ENCODE measurements at regions not wholly inside any gene's neighbourhood (a gene's known extent, or its start where the extent isn't known, plus 50 kb on each side); places are given as distances from the start of the nearest gene placed in this dataset.
"Not testable (repeated sequence)": the region's sequence is repeated elsewhere in the genome, so short reads cannot be mapped to it uniquely, and the experiment has no call there.

DNA sequence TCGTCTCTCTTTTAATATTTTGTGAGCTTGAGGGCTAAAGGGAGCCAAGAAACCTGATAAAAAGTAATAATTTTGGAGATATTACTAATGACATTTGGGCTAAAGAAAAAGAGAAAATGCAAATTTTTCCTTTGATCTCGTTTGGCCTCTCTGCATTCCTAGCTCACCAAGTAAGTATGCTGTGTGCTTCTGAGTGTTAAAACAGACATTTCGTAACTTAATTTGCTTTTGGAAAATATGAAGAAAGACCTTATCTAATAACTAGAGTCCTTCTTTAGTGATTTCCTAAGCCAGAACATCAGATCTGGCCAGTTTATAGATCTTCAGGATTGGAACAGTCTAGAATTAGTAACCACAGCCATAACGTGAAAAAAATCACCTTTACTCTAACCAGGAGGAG lies 872.9 kb upstream of the SLC35B3 start:
- no peak for DNase-seq
- no peaks in the 10 kb centered on the region for H3K4me1 Mint-ChIP-seq (ENCODE audit: low read depth, unreplicated experiment)
- TF ChIP-seq CTCF (IDR thresholded peaks at IDR 0.05; ENCODE audit: unreplicated experiment) = no peak
- CTCF ChIA-PET = no interaction called here
- no peaks in the 10 kb centered on the region for H3K36me3 Mint-ChIP-seq (ENCODE audit: insufficient read depth, unreplicated experiment)
- H3K27ac Mint-ChIP-seq (ENCODE audit: unreplicated experiment) = no peak overlapping the region
- no TSS peak for BruUV-seq (replicated peaks)
- intact Hi-C loops (cut with micrococcal nuclease; ENCODE audit: unreplicated experiment) = no loop called here
- no peak overlapping the region for H3K4me3 Mint-ChIP-seq (ENCODE audit: low read depth, unreplicated experiment)
- no peaks in the 10 kb centered on the region for H3K27me3 Mint-ChIP-seq (ENCODE audit: unreplicated experiment)
- no peaks in the 10 kb centered on the region for H3K9me3 Mint-ChIP-seq (ENCODE audit: low read depth, unreplicated experiment)

DNA sequence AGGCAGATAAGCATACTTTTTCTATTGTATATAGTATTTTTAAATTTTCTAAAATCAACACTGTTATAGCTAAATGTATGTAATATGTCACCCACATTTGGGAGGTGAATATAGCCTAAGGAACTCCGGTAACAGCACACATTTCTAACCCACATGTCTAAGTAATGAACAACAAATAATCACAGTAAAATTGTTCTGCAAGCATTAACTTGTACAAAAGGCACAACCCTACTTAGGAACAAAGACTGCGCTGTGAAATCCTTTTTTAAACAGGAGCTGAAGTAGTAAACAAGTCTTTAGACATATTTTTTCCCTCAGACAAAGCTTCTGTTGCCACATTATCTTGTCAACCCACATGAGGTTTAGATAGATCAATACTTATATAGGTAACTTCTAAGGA lies 872.4 kb upstream of the SLC35B3 start:
- CTCF ChIA-PET = no interaction called here
- intact Hi-C loops (cut with micrococcal nuclease; ENCODE audit: unreplicated experiment) = no loop called here
- H3K36me3 Mint-ChIP-seq (ENCODE audit: insufficient read depth, unreplicated experiment) = no peaks in the 10 kb centered on the region
- BruUV-seq (replicated peaks) = no TSS peak
- no peak overlapping the region for H3K27ac Mint-ChIP-seq (ENCODE audit: unreplicated experiment)
- no peak for TF ChIP-seq CTCF (IDR thresholded peaks at IDR 0.05; ENCODE audit: unreplicated experiment)
- no peak for DNase-seq
- no peaks in the 10 kb centered on the region for H3K27me3 Mint-ChIP-seq (ENCODE audit: unreplicated experiment)
- no peaks in the 10 kb centered on the region for H3K4me1 Mint-ChIP-seq (ENCODE audit: low read depth, unreplicated experiment)
- H3K9me3 Mint-ChIP-seq (ENCODE audit: low read depth, unreplicated experiment) = no peaks in the 10 kb centered on the region
- no peak overlapping the region for H3K4me3 Mint-ChIP-seq (ENCODE audit: low read depth, unreplicated experiment)

- intact Hi-C loops (cut with micrococcal nuclease; ENCODE audit: unreplicated experiment) = no loop called here
- BruUV-seq (replicated peaks) = no TSS peak
- no peak for TF ChIP-seq CTCF (IDR thresholded peaks at IDR 0.05; ENCODE audit: unreplicated experiment)
- Mint-ChIP-seq H3K4me1 (ENCODE audit: low read depth, unreplicated experiment) (no peaks in the 10 kb centered on the region), H3K27ac (ENCODE audit: unreplicated experiment) (no peak overlapping the region), H3K9me3 (ENCODE audit: low read depth, unreplicated experiment) (no peaks in the 10 kb centered on the region), H3K27me3 (ENCODE audit: unreplicated experiment) (no peaks in the 10 kb centered on the region), H3K4me3 (ENCODE audit: low read depth, unreplicated experiment) (no peak overlapping the region), H3K36me3 (ENCODE audit: insufficient read depth, unreplicated experiment) (no peaks in the 10 kb centered on the region)
- DNase-seq = no peak
- CTCF ChIA-PET = no interaction called here
These were observed 871.8 kb upstream of the SLC35B3 start for GRCh38 chr6:9307187-9307586.

DNA sequence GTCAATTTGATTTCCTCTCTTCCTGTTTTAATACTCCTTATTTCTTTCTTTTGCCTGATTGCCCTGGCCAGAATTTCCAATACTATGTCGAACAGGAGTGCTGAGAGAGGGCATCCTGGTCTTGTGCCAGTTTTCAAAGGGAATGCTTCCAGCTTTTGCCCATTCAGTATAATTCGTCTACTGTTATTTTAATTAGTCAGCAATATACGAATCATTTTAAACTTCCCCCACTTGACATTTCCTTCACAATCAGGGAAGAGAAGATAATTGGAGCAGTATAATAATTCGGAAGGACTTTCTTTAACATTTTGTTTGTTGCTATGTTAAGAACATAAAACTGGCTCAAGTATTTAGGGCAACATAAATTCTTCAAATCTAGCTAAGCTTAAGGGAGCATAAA lies 860.3 kb upstream of the SLC35B3 start:
- no TSS peak for BruUV-seq (replicated peaks)
- intact Hi-C loops (cut with micrococcal nuclease; ENCODE audit: unreplicated experiment) = no loop called here
- no peak overlapping the region for H3K27ac Mint-ChIP-seq (ENCODE audit: unreplicated experiment)
- CTCF ChIA-PET = interaction anchor here (0.7 kb wide), 1 partner anchor 158 kb away, joined by 3 read pairs; no protein-coding TSS in a partner anchor
- DNase-seq = no peak
- H3K9me3 Mint-ChIP-seq (ENCODE audit: low read depth, unreplicated experiment) = peaks cover 2% of the 10 kb centered on the region
- H3K36me3 Mint-ChIP-seq (ENCODE audit: insufficient read depth, unreplicated experiment) = no peaks in the 10 kb centered on the region
- H3K4me1 Mint-ChIP-seq (ENCODE audit: low read depth, unreplicated experiment) = no peaks in the 10 kb centered on the region
- no peak for TF ChIP-seq CTCF (IDR thresholded peaks at IDR 0.05; ENCODE audit: unreplicated experiment)
- H3K4me3 Mint-ChIP-seq (ENCODE audit: low read depth, unreplicated experiment) = no peak overlapping the region
- no peaks in the 10 kb centered on the region for H3K27me3 Mint-ChIP-seq (ENCODE audit: unreplicated experiment)

DNA sequence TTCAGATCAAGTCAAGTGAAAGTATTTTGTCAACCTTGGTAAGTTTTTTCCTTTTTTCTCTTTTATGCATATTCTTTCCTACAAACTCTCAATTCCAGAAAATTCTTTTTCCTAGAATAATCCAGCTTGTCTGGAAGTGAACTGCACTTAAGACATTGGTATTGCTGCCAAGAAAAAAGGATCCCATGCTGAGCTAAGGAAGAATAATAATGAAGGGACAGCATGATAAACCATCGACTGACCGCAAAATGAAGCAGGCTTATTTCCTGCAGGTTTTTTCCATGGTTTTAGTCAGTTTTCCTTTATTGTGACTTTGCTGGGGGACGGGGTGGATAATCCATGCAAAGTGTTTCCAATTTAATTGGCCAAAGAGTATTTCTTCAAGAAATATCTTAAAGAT lies 857.6 kb upstream of the SLC35B3 start:
- Mint-ChIP-seq H3K36me3 (ENCODE audit: insufficient read depth, unreplicated experiment) (no peaks in the 10 kb centered on the region), H3K27me3 (ENCODE audit: unreplicated experiment) (no peaks in the 10 kb centered on the region), H3K4me3 (ENCODE audit: low read depth, unreplicated experiment) (no peak overlapping the region), H3K27ac (ENCODE audit: unreplicated experiment) (no peak overlapping the region), H3K9me3 (ENCODE audit: low read depth, unreplicated experiment) (peaks cover 2% of the 10 kb centered on the region), H3K4me1 (ENCODE audit: low read depth, unreplicated experiment) (no peaks in the 10 kb centered on the region)
- TF ChIP-seq CTCF (IDR thresholded peaks at IDR 0.05; ENCODE audit: unreplicated experiment) = no peak
- DNase-seq = no peak
- CTCF ChIA-PET = no interaction called here
- intact Hi-C loops (cut with micrococcal nuclease; ENCODE audit: unreplicated experiment) = no loop called here
- BruUV-seq (replicated peaks) = no TSS peak

GRCh38 chr6:9290342-9290741 lies 855.0 kb upstream of the SLC35B3 start:
- BruUV-seq (replicated peaks); DNase-seq; intact Hi-C loops (cut with micrococcal nuclease; ENCODE audit: unreplicated experiment); H3K4me1 Mint-ChIP-seq (ENCODE audit: low read depth, unreplicated experiment); CTCF ChIA-PET; H3K36me3 Mint-ChIP-seq (ENCODE audit: insufficient read depth, unreplicated experiment); H3K27me3 Mint-ChIP-seq (ENCODE audit: unreplicated experiment); H3K9me3 Mint-ChIP-seq (ENCODE audit: low read depth, unreplicated experiment); H3K4me3 Mint-ChIP-seq (ENCODE audit: low read depth, unreplicated experiment); H3K27ac Mint-ChIP-seq (ENCODE audit: unreplicated experiment): not testable (repeated sequence)
